ENCODE measurements at regions not wholly inside any gene's neighbourhood (a gene's known extent, or its start where the extent isn't known, plus 50 kb on each side); places are given as distances from the start of the nearest gene placed in this dataset.

- DNase-seq = no peak
Observed at GRCh38 chr7:16084370-16084769, 337.0 kb downstream of the CRPPA start.

GRCh38 chr7:16083931-16084330 is 337.4 kb downstream of the CRPPA start:
- no peak for DNase-seq

GRCh38 chr7:16080131-16080530 is 341.2 kb downstream of the CRPPA start:
- no peak for DNase-seq

GRCh38 chr7:16079723-16080122 is 341.6 kb downstream of the CRPPA start:
- DNase-seq = no peak

- peak; percentile 70 for DNase-seq
Observed at GRCh38 chr7:16078076-16078952, 343.0 kb downstream of the CRPPA start.

GRCh38 chr7:16071246-16071857 is 350.0 kb downstream of the CRPPA start:
- peak; percentile 71 for DNase-seq

- no peak for DNase-seq
Observed at GRCh38 chr7:16070806-16071205, 350.5 kb downstream of the CRPPA start.

- no peak for DNase-seq
Observed at GRCh38 chr7:16069998-16070397, 351.3 kb downstream of the CRPPA start.

- DNase-seq = peak; percentile 13
Observed at GRCh38 chr7:16068183-16068582, 353.2 kb downstream of the CRPPA start.

- peak; percentile 69 for DNase-seq
Observed at GRCh38 chr7:16067711-16068110, 353.6 kb downstream of the CRPPA start.

- peak; percentile 58 for DNase-seq
Observed at GRCh38 chr7:16066805-16067459, 354.4 kb downstream of the CRPPA start.

GRCh38 chr7:16065939-16066338 is 355.4 kb downstream of the CRPPA start:
- no peak for DNase-seq

- DNase-seq = peak; percentile 92
Observed at GRCh38 chr7:16063716-16064675, 357.3 kb downstream of the CRPPA start.

- peak; percentile 33 for DNase-seq
Observed at GRCh38 chr7:16063221-16063620, 358.1 kb downstream of the CRPPA start.

GRCh38 chr7:16062269-16062668 is 359.1 kb downstream of the CRPPA start:
- DNase-seq = no peak

- DNase-seq = no peak
Observed at GRCh38 chr7:16061630-16062029, 359.7 kb downstream of the CRPPA start.

GRCh38 chr7:16061011-16061410 is 360.3 kb downstream of the CRPPA start:
- no peak for DNase-seq

- DNase-seq = no peak
Observed at GRCh38 chr7:16060502-16060901, 360.8 kb downstream of the CRPPA start.

GRCh38 chr7:16055263-16055976 is 365.9 kb downstream of the CRPPA start:
- no peak for DNase-seq

- DNase-seq = peak; percentile 47
Observed at GRCh38 chr7:16051561-16052255, 365.2 kb upstream of the MEOX2 start.

GRCh38 chr7:16046041-16046440 is 359.6 kb upstream of the MEOX2 start:
- no peak for DNase-seq

Measured in NCI-H2171 treated with DMSO at 0.1 percent for 48 hours (cell line).